CD8-positive, alpha-beta memory T cell (primary cell): ENCODE measurements at regions not wholly inside any gene's neighbourhood (a gene's known extent, or its start where the extent isn't known, plus 50 kb on each side); places are given as distances from the start of the nearest gene placed in this dataset.

ENCODE experiments used
- CTCF ChIA-PET: fragments of 350-600 bp; sonication (Branson Sonifier 250); formaldehyde crosslinking; loops from one replicate; lab custom pipeline; 2021; ENCODE audit warnings: antibody characterized with exemption; lab: Charles Lee
- POLR2A ChIA-PET: fragments of 350-600 bp; sonication (Branson Sonifier 250); formaldehyde crosslinking; loops from one replicate; lab custom pipeline; 2021; ENCODE audit warnings: antibody characterized with exemption; lab: Charles Lee
- DNase-seq, 5 donors: peaks; one replicate each; pipeline versions ENCODE4 v3.0.0 to v3.0.0-alpha.2; 2020 to 2022; ENCODE audit warnings: mixed read lengths in 1 of 5
- H3K27ac ChIP-seq: one replicate; pipeline ENCODE4 v1.7.0; 2013; ENCODE audit warnings: low read depth, mild to moderate bottlenecking, low read length, moderate library complexity
- H3K27me3 ChIP-seq: 2 replicates; pipeline ENCODE4 v1.7.0; 2013; ENCODE audit warnings: low read length, mild to moderate bottlenecking; ENCODE audit not compliant: insufficient read depth, poor library complexity, severe bottlenecking
- H3K36me3 ChIP-seq: 2 replicates; pipeline ENCODE4 v1.7.0; 2013; ENCODE audit warnings: mild to moderate bottlenecking, low read length, moderate library complexity; ENCODE audit not compliant: insufficient read depth
- H3K4me1 ChIP-seq: 2 replicates; pipeline ENCODE4 v1.7.0; 2013; ENCODE audit warnings: mild to moderate bottlenecking, low read length, moderate library complexity; ENCODE audit not compliant: insufficient read depth
- H3K4me3 ChIP-seq: 2 replicates; pipeline ENCODE4 v1.7.0; 2013; ENCODE audit warnings: mild to moderate bottlenecking, low read length
- H3K9me3 ChIP-seq: 2 replicates; pipeline ENCODE4 v1.7.0; 2013; ENCODE audit warnings: mild to moderate bottlenecking, low read length
- H3K27ac Mint-ChIP-seq, 8 donors: one replicate each; pipeline ENCODE4 v1.8.0; 2020 to 2021; ENCODE audit warnings: mixed read lengths in 8 of 8, mild to moderate bottlenecking in 6 of 8, inconsistent platforms in 3 of 8, moderate library complexity in 3 of 8
- H3K27me3 Mint-ChIP-seq, 2 donors: one replicate each; pipeline ENCODE4 v1.8.0; 2020 to 2021; ENCODE audit warnings: mixed read lengths in 2 of 2, mild to moderate bottlenecking in 1 of 2, moderate library complexity in 1 of 2
- H3K36me3 Mint-ChIP-seq, 3 donors: one replicate each; pipeline ENCODE4 v1.8.0; 2020 to 2021; ENCODE audit warnings: mixed read lengths in 3 of 3, inconsistent platforms in 1 of 3, mild to moderate bottlenecking in 1 of 3
- H3K4me1 Mint-ChIP-seq, 3 donors: one replicate each; pipeline ENCODE4 v1.8.0; 2020 to 2021; ENCODE audit warnings: mixed read lengths in 3 of 3, inconsistent platforms in 1 of 3, mild to moderate bottlenecking in 1 of 3
- H3K4me3 Mint-ChIP-seq, 7 donors: one replicate each; pipeline ENCODE4 v1.8.0; 2020 to 2021; ENCODE audit warnings: mixed read lengths in 7 of 7, mild to moderate bottlenecking in 6 of 7, moderate library complexity in 4 of 7, inconsistent platforms in 2 of 7
- H3K9me3 Mint-ChIP-seq, 5 donors: one replicate each; pipeline ENCODE4 v1.8.0; 2020 to 2022; ENCODE audit warnings: mixed read lengths in 5 of 5, mild to moderate bottlenecking in 3 of 5, moderate library complexity in 2 of 5, inconsistent platforms in 1 of 5

DNA sequence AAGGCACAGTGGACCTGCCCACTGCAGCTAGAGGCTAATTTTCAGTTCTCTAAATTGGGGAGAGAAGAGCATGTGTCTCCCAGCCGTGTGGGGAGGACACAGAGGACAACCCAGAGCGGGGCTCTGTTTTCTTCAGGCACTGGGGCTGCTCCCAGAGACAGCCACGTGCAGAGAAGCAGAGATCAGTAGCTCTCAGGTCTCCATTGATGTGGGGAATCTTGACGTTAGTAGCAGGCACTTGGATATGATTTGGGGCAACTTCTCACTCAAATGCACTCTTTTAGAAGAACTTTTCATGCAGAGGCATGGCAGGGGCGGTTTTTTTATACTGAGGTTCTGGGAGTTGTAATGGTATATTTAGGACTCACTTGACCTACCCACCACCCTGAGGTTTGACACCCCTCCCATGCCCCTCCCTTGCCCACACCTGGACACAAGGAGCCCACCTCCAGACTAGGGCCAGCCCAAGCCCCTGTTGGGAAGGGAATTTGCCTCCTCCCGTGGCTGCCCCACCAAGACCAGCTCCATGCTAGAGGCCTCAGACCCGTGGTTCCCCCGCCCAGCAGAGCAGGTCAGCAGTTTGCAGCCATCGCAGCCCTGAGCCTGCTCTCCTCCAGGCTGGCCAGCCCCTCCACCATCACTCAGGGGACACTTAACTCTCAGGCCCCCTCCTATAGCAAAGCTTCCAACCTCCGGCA is 94.2 kb upstream of the RTL6 start:
- Mint-ChIP-seq H3K4me1 (peaks cover 0 to 13% (median 4%) of the 10 kb centered on the region in 3 donors), H3K4me3 (no peak overlapping the region), H3K9me3 (no peaks in the 10 kb centered on the region), H3K27ac (no peak overlapping the region), H3K27me3 (peaks cover 24 to 49% of the 10 kb centered on the region in 2 donors), H3K36me3 (no peaks in the 10 kb centered on the region)
- no peaks in the 10 kb centered on the region for H3K36me3 ChIP-seq
- H3K9me3 ChIP-seq = no peaks in the 10 kb centered on the region
- H3K27me3 ChIP-seq = no peaks in the 10 kb centered on the region
- no peak overlapping the region for H3K27ac ChIP-seq
- no peak for DNase-seq
- ChIA-PET CTCF (no interaction called here), POLR2A (no interaction called here)
- no peak overlapping the region for H3K4me3 ChIP-seq
- no peaks in the 10 kb centered on the region for H3K4me1 ChIP-seq

DNA sequence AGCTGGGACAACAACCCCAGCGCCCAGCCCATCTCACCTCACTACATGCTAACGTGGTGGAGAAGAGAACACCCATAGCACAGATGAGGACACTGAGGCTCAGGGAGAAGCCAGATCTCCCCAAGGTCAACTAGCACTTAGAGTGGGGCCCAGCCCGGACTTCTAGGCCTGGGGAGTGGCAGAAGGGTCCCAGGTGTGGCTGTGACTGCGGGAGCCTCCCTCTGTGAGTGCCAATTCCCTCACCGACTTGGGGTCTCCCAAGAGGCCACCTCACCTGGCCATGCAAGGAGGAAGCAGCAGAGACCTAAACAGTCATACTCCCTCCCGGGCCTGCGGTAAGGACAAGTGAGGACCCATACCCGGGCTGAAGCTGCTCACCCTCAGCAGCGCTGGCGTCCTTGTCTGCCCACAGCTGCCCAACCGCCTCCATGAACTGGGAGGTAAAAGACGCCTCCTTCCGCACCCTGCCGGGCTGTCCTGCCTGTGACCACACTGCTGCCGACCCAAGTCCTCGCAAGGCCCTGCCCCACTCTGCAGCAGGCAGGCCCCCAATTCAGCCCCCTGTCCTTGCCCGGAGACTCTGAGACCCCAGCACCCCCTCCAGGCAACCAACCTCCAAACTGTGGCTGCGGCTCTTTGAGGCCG is 93.2 kb upstream of the RTL6 start:
- no peak overlapping the region for H3K27ac Mint-ChIP-seq
- no peaks in the 10 kb centered on the region for H3K36me3 Mint-ChIP-seq
- H3K27me3 Mint-ChIP-seq = peaks cover 24 to 57% of the 10 kb centered on the region in 2 donors
- DNase-seq = no peak
- Histone ChIP-seq H3K36me3 (no peaks in the 10 kb centered on the region), H3K9me3 (no peaks in the 10 kb centered on the region), H3K4me3 (no peak overlapping the region), H3K4me1 (no peaks in the 10 kb centered on the region), H3K27me3 (no peaks in the 10 kb centered on the region), H3K27ac (no peak overlapping the region)
- POLR2A ChIA-PET = no interaction called here
- H3K9me3 Mint-ChIP-seq = no peaks in the 10 kb centered on the region
- H3K4me1 Mint-ChIP-seq = peaks cover 0 to 21% (median 4%) of the 10 kb centered on the region in 3 donors
- CTCF ChIA-PET = no interaction called here
- H3K4me3 Mint-ChIP-seq = no peak overlapping the region

GRCh38 chr22:44590291-44590690 is 92.3 kb upstream of the RTL6 start:
- H3K27ac ChIP-seq = no peak overlapping the region
- no peaks in the 10 kb centered on the region for H3K36me3 ChIP-seq
- ChIA-PET CTCF (no interaction called here), POLR2A (no interaction called here)
- no peaks in the 10 kb centered on the region for H3K4me1 ChIP-seq
- H3K9me3 Mint-ChIP-seq = no peaks in the 10 kb centered on the region
- no peaks in the 10 kb centered on the region for H3K27me3 ChIP-seq
- no peaks in the 10 kb centered on the region for H3K9me3 ChIP-seq
- H3K36me3 Mint-ChIP-seq = no peaks in the 10 kb centered on the region
- peaks cover 0 to 15% (median 2%) of the 10 kb centered on the region in 3 donors for H3K4me1 Mint-ChIP-seq
- no peak overlapping the region for H3K4me3 ChIP-seq
- H3K4me3 Mint-ChIP-seq = no peak overlapping the region
- H3K27me3 Mint-ChIP-seq = peaks cover 20 to 58% of the 10 kb centered on the region in 2 donors
- DNase-seq = peak in 1 of 5 donors; percentile 21
- H3K27ac Mint-ChIP-seq = no peak overlapping the region

DNA sequence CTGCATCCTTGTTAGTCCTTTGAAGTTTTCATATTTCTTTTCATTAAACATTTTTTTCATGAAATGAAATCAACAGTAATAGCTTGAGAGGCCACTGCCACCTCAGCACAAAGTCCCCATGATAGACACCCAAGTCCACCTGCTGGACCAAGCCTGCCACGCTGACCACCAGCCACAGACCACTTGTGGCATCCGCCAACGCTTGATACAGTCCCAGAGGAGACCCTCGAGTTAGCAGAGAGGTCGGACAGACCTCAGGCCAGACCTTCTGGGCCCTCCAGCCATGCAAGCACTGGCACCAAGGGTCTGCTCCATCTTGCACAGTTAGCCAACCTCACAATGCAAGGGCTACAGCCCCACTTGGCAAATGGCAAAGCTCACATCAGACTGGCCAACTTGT is 91.8 kb upstream of the RTL6 start:
- H3K4me3 ChIP-seq = no peak overlapping the region
- H3K4me1 ChIP-seq = no peaks in the 10 kb centered on the region
- H3K4me3 Mint-ChIP-seq = no peak overlapping the region
- H3K27ac Mint-ChIP-seq = no peak overlapping the region
- no peaks in the 10 kb centered on the region for H3K36me3 ChIP-seq
- H3K9me3 Mint-ChIP-seq = no peaks in the 10 kb centered on the region
- POLR2A ChIA-PET = no interaction called here
- H3K27ac ChIP-seq = no peak overlapping the region
- CTCF ChIA-PET = no interaction called here
- no peaks in the 10 kb centered on the region for H3K36me3 Mint-ChIP-seq
- H3K27me3 ChIP-seq = no peaks in the 10 kb centered on the region
- no peaks in the 10 kb centered on the region for H3K9me3 ChIP-seq
- DNase-seq = peak in 1 of 5 donors; percentile 39
- peaks cover 21 to 58% of the 10 kb centered on the region in 2 donors for H3K27me3 Mint-ChIP-seq
- H3K4me1 Mint-ChIP-seq = peaks cover 0 to 14% (median 2%) of the 10 kb centered on the region in 3 donors

GRCh38 chr22:44588348-44588747 is 90.3 kb upstream of the RTL6 start:
- Histone ChIP-seq H3K27me3 (no peaks in the 10 kb centered on the region), H3K9me3 (no peaks in the 10 kb centered on the region), H3K36me3 (no peaks in the 10 kb centered on the region), H3K27ac (no peak overlapping the region), H3K4me3 (no peak overlapping the region), H3K4me1 (no peaks in the 10 kb centered on the region)
- Mint-ChIP-seq H3K36me3 (no peaks in the 10 kb centered on the region), H3K27ac (no peak overlapping the region), H3K4me1 (peaks cover 0 to 12% (median 2%) of the 10 kb centered on the region in 3 donors), H3K27me3 (peaks cover 15 to 56% of the 10 kb centered on the region in 2 donors), H3K9me3 (no peaks in the 10 kb centered on the region), H3K4me3 (no peak overlapping the region)
- ChIA-PET POLR2A (interaction anchor here (0.7 kb wide), 1 partner anchor 92 kb away, joined by 5 read pairs; no protein-coding TSS in a partner anchor), CTCF (no interaction called here)
- peak in 1 of 5 donors; percentile 27 for DNase-seq

GRCh38 chr22:44587737-44588310 is 89.8 kb upstream of the RTL6 start:
- H3K4me3 Mint-ChIP-seq = no peak overlapping the region
- peak in 1 of 5 donors; percentile 13 for DNase-seq
- H3K9me3 ChIP-seq = no peaks in the 10 kb centered on the region
- H3K27ac ChIP-seq = no peak overlapping the region
- no peaks in the 10 kb centered on the region for H3K27me3 ChIP-seq
- POLR2A ChIA-PET = no interaction called here
- CTCF ChIA-PET = no interaction called here
- H3K27ac Mint-ChIP-seq = no peak overlapping the region
- H3K4me3 ChIP-seq = no peak overlapping the region
- no peaks in the 10 kb centered on the region for H3K9me3 Mint-ChIP-seq
- no peaks in the 10 kb centered on the region for H3K4me1 ChIP-seq
- peaks cover 0 to 12% (median 2%) of the 10 kb centered on the region in 3 donors for H3K4me1 Mint-ChIP-seq
- peaks cover 19 to 56% of the 10 kb centered on the region in 2 donors for H3K27me3 Mint-ChIP-seq
- H3K36me3 Mint-ChIP-seq = no peaks in the 10 kb centered on the region
- H3K36me3 ChIP-seq = no peaks in the 10 kb centered on the region

DNA sequence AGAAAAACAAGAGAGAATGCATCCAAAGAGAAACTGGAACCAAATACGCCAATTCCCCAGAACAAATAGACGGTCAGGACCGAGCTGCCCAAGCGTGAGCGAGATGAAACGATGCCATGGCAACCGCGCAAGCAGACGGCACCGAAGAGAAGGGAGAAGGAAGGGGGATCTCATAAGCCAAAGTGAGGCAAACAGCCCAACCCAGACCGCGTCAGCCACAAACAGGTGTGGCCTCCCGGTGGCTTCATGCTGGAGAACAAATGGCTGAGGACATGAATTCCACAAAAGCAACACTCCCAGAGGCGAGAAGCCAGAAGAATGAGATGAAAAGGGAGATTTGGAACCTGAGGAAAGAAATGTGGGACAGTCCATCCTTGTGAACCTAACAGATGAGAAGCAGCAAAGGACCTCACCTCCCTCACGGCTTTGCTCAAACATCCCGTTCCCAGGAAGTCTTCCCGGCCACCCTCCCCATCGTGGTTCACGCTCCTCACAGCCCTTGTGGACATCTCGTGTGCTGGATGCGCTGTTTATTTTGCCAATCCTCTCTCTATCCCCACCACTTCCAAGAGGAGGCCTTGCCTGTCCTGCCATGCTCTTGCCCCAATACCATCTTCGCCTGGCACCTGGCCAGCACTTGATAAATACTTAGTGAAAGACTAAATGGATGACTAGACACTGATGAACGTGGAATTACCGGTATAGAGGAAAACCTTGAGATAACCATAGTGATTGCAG is 89.1 kb upstream of the RTL6 start:
- no peak overlapping the region for H3K27ac ChIP-seq
- CTCF ChIA-PET = no interaction called here
- no peaks in the 10 kb centered on the region for H3K27me3 ChIP-seq
- H3K27ac Mint-ChIP-seq = peak overlapping the region in 3 of 8 donors; percentile 50 to 89 (median 66)
- peak overlapping the region in 3 of 7 donors; percentile 23 to 61 (median 58) for H3K4me3 Mint-ChIP-seq
- H3K9me3 ChIP-seq = no peaks in the 10 kb centered on the region
- POLR2A ChIA-PET = no interaction called here
- H3K4me1 Mint-ChIP-seq = peaks cover 0 to 12% (median 2%) of the 10 kb centered on the region in 3 donors
- H3K4me1 ChIP-seq = no peaks in the 10 kb centered on the region
- peaks cover 22 to 54% of the 10 kb centered on the region in 2 donors for H3K27me3 Mint-ChIP-seq
- peak in 1 of 5 donors; percentile 39 for DNase-seq
- no peaks in the 10 kb centered on the region for H3K36me3 ChIP-seq
- no peak overlapping the region for H3K4me3 ChIP-seq
- H3K9me3 Mint-ChIP-seq = no peaks in the 10 kb centered on the region
- no peaks in the 10 kb centered on the region for H3K36me3 Mint-ChIP-seq
